HFFc6 (cell line): ENCODE measurements at regions not wholly inside any gene's neighbourhood (a gene's known extent, or its start where the extent isn't known, plus 50 kb on each side); places are given as distances from the start of the nearest gene placed in this dataset.

ENCODE experiments used
- DNase-seq: peaks from one replicate; pipeline ENCODE4 v3.0.0-alpha.2; 2018
- H3K27ac Mint-ChIP-seq: 2 replicates; pipeline ENCODE4 v1.8.0; 2020; ENCODE audit warnings: mild to moderate bottlenecking, mixed read lengths
- H3K27me3 Mint-ChIP-seq: 2 replicates; pipeline ENCODE4 v1.8.0; 2021; ENCODE audit warnings: mild to moderate bottlenecking, moderate library complexity, mixed read lengths; ENCODE audit not compliant: insufficient read depth
- H3K36me3 Mint-ChIP-seq: 2 replicates; pipeline ENCODE4 v1.8.0; 2021; ENCODE audit warnings: low read depth, mixed read lengths
- H3K4me1 Mint-ChIP-seq: 2 replicates; pipeline ENCODE4 v1.8.0; 2020; ENCODE audit warnings: low read depth, mixed read lengths
- H3K4me3 Mint-ChIP-seq: 2 replicates; pipeline ENCODE4 v1.8.0; 2020; ENCODE audit warnings: mild to moderate bottlenecking, moderate library complexity, mixed read lengths
- H3K9me3 Mint-ChIP-seq: 2 replicates; pipeline ENCODE4 v1.8.0; 2020; ENCODE audit warnings: mild to moderate bottlenecking, mixed read lengths
- CTCF ChIP-seq: fragments of 200-600 bp; sonication (generic); IDR thresholded peaks from 2 replicates; pipeline ENCODE4 v1.5.0; 2021; ENCODE audit warnings: antibody characterized with exemption, mild to moderate bottlenecking

GRCh38 chr17:51389875-51390274 is 129.5 kb downstream of the UTP18 start:
- TF ChIP-seq CTCF, result no peak
- H3K27ac Mint-ChIP-seq, result no peak overlapping the region
- no peaks in the 10 kb centered on the region for H3K4me1 Mint-ChIP-seq
- no peak for DNase-seq
- no peaks in the 10 kb centered on the region; the same call in 1 of the 2 replicates for H3K9me3 Mint-ChIP-seq
- no peak overlapping the region for H3K4me3 Mint-ChIP-seq
- H3K27me3 Mint-ChIP-seq, result peaks cover 1% of the 10 kb centered on the region; the same call in 1 of the 2 replicates
- H3K36me3 Mint-ChIP-seq, result no peaks in the 10 kb centered on the region

GRCh38 chr17:51391982-51392654 is 131.8 kb downstream of the UTP18 start:
- Mint-ChIP-seq H3K9me3 (no peaks in the 10 kb centered on the region), H3K27ac (no peak overlapping the region), H3K4me3 (no peak overlapping the region), H3K36me3 (no peaks in the 10 kb centered on the region), H3K4me1 (no peaks in the 10 kb centered on the region), H3K27me3 (no peaks in the 10 kb centered on the region)
- TF ChIP-seq CTCF, result no peak
- no peak for DNase-seq

GRCh38 chr17:51395621-51396020 is 135.3 kb downstream of the UTP18 start:
- Mint-ChIP-seq H3K36me3 (no peaks in the 10 kb centered on the region), H3K9me3 (no peaks in the 10 kb centered on the region), H3K4me1 (peaks cover 5% of the 10 kb centered on the region; the same call in 1 of the 2 replicates), H3K27ac (no peak overlapping the region), H3K27me3 (no peaks in the 10 kb centered on the region), H3K4me3 (no peak overlapping the region)
- TF ChIP-seq CTCF, result no peak
- DNase-seq, result no peak

- Mint-ChIP-seq H3K27ac (no peak overlapping the region), H3K9me3 (no peaks in the 10 kb centered on the region), H3K36me3 (no peaks in the 10 kb centered on the region), H3K27me3 (no peaks in the 10 kb centered on the region; the same call in 1 of the 2 replicates), H3K4me1 (peaks cover 5% of the 10 kb centered on the region; the same call in 1 of the 2 replicates), H3K4me3 (no peak overlapping the region)
- DNase-seq, result peak; percentile 32
- no peak for TF ChIP-seq CTCF
Measured at GRCh38 chr17:51397361-51398127, 137.2 kb downstream of the UTP18 start.

- Mint-ChIP-seq H3K27ac (no peak overlapping the region), H3K4me1 (peaks cover 5% of the 10 kb centered on the region; the same call in 1 of the 2 replicates), H3K9me3 (no peaks in the 10 kb centered on the region), H3K4me3 (no peak overlapping the region), H3K27me3 (no peaks in the 10 kb centered on the region; the same call in 1 of the 2 replicates), H3K36me3 (no peaks in the 10 kb centered on the region)
- no peak for TF ChIP-seq CTCF
- no peak for DNase-seq
Measured at GRCh38 chr17:51398128-51398525, 137.8 kb downstream of the UTP18 start.
